Transverse colon (tissue), 3 donors: ENCODE measurements at regions not wholly inside any gene's neighbourhood (a gene's known extent, or its start where the extent isn't known, plus 50 kb on each side); places are given as distances from the start of the nearest gene placed in this dataset.

ENCODE experiments used
- CTCF ChIP-seq, 5 experiments: fragments of 200-600 bp in 3 of 5; fragments of 450-650 bp in 2 of 5; sonication (generic) in 3 of 5; IDR thresholded peaks; 1 replicate in 2 of 5; 2 replicates in 3 of 5; pipeline ENCODE4 v1.5.1; 2016 to 2017; ENCODE audit warnings: antibody characterized with exemption in 5 of 5, inconsistent platforms in 3 of 5, mild to moderate bottlenecking in 2 of 5, moderate library complexity in 1 of 5
- EP300 ChIP-seq: sonication (generic); formaldehyde crosslinking; IDR thresholded peaks from one replicate; pipeline ENCODE4 v1.6.1; 2017; ENCODE audit warnings: antibody characterized with exemption, low read depth

DNA sequence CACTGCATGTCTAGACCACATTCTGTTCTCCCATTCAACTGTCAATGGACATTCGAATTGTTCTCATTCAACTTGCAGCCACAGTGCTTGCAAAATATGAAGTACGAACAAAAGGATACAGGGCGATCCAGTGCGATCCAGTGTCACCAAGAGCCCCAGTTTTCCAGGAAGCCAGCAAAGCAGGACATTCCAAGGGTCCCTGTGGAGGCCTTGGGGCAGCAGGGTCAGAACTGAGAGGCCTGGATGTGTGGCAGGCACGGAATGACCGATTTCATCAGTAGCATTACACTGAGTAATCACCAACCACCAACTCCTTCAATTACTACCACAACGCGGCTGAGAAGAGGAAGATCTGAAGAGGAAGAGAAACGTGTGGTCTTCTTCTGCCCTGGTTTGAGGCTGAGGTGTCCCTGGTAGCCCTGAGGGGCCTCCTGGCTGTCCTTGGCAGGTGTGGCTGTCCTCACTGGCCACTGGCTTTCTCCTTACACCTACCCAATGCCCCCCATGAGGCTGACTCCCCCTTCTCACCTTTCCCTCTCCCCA lies 172.7 kb upstream of the FHL2 start:
- TF ChIP-seq CTCF (IDR thresholded peaks at IDR 0.05) (no peak), EP300 (no peak)
